Osteoblast (primary cell): ENCODE measurements at regions not wholly inside any gene's neighbourhood (a gene's known extent, or its start where the extent isn't known, plus 50 kb on each side); places are given as distances from the start of the nearest gene placed in this dataset.

ENCODE experiments used
- DNase-seq: peaks from one replicate; pipeline ENCODE4 v3.0.0; 2011; ENCODE audit warnings: low spot score, mixed read lengths; ENCODE audit not compliant: insufficient read length; ENCODE audit errors: missing footprints
- H2AFZ ChIP-seq: 2 replicates; pipeline ENCODE4 v1.6.0; 2011; ENCODE audit warnings: mild to moderate bottlenecking, low read length
- H3K27ac ChIP-seq: 2 replicates; pipeline ENCODE4 v1.5.1; 2011; ENCODE audit warnings: mild to moderate bottlenecking, low read depth, low read length, moderate library complexity
- H3K27me3 ChIP-seq: 2 replicates; pipeline ENCODE4 v1.6.0; 2012; ENCODE audit warnings: mild to moderate bottlenecking, control low read depth, inconsistent platforms, low read length, moderate library complexity; ENCODE audit not compliant: insufficient read depth
- H3K36me3 ChIP-seq: 2 replicates; pipeline ENCODE4 v1.5.1; 2011; ENCODE audit warnings: mild to moderate bottlenecking, low read length, control low read depth, moderate library complexity; ENCODE audit not compliant: insufficient read depth
- H3K4me1 ChIP-seq: 2 replicates; pipeline ENCODE4 v1.5.1; 2011; ENCODE audit warnings: mild to moderate bottlenecking, low read length, control low read depth, moderate library complexity; ENCODE audit not compliant: insufficient read depth
- H3K4me2 ChIP-seq: 2 replicates; pipeline ENCODE4 v1.6.0; 2011; ENCODE audit warnings: mild to moderate bottlenecking, low read length; ENCODE audit not compliant: insufficient read depth
- H3K4me3 ChIP-seq: fragments of 200-600 bp; sonication (generic); 3 replicates; pipeline ENCODE4 v1.5.1; 2012; ENCODE audit warnings: mild to moderate bottlenecking, low read length, inconsistent platforms; ENCODE audit not compliant: insufficient read depth
- H3K79me2 ChIP-seq: 2 replicates; pipeline ENCODE4 v1.6.0; 2012; ENCODE audit warnings: mild to moderate bottlenecking, low read length, control low read depth, inconsistent platforms; ENCODE audit not compliant: insufficient read depth
- H3K9me3 ChIP-seq: 2 replicates; pipeline ENCODE4 v1.5.1; 2011; ENCODE audit warnings: low read depth, low read length, control low read depth
- H4K20me1 ChIP-seq: 2 replicates; pipeline ENCODE4 v1.6.0; 2012; ENCODE audit warnings: mild to moderate bottlenecking, low read length, control low read depth; ENCODE audit not compliant: insufficient read depth
- CTCF ChIP-seq: IDR thresholded peaks from 2 replicates; pipeline ENCODE4 v1.5.1; 2011; ENCODE audit warnings: mild to moderate bottlenecking, low read depth, low read length, moderate library complexity; ENCODE audit errors: extremely low read depth

- Histone ChIP-seq H3K4me2 (no peak overlapping the region), H3K4me1 (no peaks in the 10 kb centered on the region), H3K36me3 (no peaks in the 10 kb centered on the region), H3K79me2 (no peaks in the 10 kb centered on the region), H4K20me1 (no peaks in the 10 kb centered on the region), H3K4me3 (no peak overlapping the region), H2AFZ (no peak overlapping the region), H3K27ac (no peak overlapping the region), H3K9me3 (no peaks in the 10 kb centered on the region), H3K27me3 (no peaks in the 10 kb centered on the region)
- no peak for TF ChIP-seq CTCF
- DNase-seq = no peak
Measured at GRCh38 chr4:31411565-31411964, 691.4 kb downstream of the PCDH7 start.

DNA sequence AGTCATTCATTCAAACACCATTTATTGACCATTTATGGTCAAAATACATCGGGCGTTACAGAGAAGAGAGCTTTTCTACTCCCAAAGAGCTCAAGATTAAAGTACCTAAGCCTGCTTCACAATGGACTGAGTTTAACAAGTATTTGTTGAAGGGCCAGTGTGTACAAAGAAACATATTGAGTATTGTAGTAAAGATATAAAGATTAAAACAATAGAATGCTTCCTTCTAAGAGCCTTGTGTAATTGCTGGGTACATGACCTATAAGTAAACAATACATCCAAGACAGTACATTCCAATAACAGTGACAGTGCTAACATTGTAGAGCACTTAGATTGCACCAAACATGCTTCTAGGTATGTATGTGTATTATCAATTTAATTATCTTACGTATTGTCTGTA, 695.5 kb downstream of the PCDH7 start:
- Histone ChIP-seq H3K27me3 (no peaks in the 10 kb centered on the region), H3K27ac (no peak overlapping the region), H2AFZ (no peak overlapping the region), H3K4me1 (no peaks in the 10 kb centered on the region), H4K20me1 (no peaks in the 10 kb centered on the region), H3K36me3 (no peaks in the 10 kb centered on the region), H3K4me3 (no peak overlapping the region), H3K4me2 (no peak overlapping the region), H3K79me2 (no peaks in the 10 kb centered on the region), H3K9me3 (no peaks in the 10 kb centered on the region)
- TF ChIP-seq CTCF = no peak
- DNase-seq = no peak

DNA sequence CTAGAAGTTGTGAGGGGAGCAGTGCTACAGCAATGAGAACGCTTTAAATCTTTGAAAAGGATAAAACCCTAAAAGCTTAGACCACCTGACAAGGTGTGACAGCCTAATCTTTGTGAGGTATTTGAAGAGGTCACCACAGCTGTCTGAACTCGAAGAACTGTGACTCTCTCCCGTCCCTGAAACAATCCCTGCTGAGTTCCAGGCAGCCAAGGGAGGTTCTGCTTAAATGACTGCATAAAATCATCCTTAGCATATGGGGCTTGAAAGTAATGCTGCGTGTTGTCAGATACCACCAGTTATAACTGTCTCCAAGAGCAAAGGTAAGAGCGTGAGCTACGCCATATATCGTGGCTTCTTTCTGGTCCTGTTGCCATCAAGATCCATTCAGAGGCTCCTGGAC, 696.3 kb downstream of the PCDH7 start:
- Histone ChIP-seq H3K9me3 (no peaks in the 10 kb centered on the region), H3K4me2 (no peak overlapping the region), H3K27ac (no peak overlapping the region), H2AFZ (no peak overlapping the region), H3K27me3 (no peaks in the 10 kb centered on the region), H4K20me1 (no peaks in the 10 kb centered on the region), H3K4me1 (no peaks in the 10 kb centered on the region), H3K36me3 (no peaks in the 10 kb centered on the region), H3K79me2 (no peaks in the 10 kb centered on the region), H3K4me3 (no peak overlapping the region)
- DNase-seq = no peak
- no peak for TF ChIP-seq CTCF

GRCh38 chr4:31417040-31417439, 696.9 kb downstream of the PCDH7 start:
- no peak overlapping the region for H3K4me3 ChIP-seq
- H3K36me3 ChIP-seq = no peaks in the 10 kb centered on the region
- no peaks in the 10 kb centered on the region for H3K9me3 ChIP-seq
- no peaks in the 10 kb centered on the region for H3K79me2 ChIP-seq
- no peaks in the 10 kb centered on the region for H4K20me1 ChIP-seq
- no peaks in the 10 kb centered on the region for H3K27me3 ChIP-seq
- no peaks in the 10 kb centered on the region for H3K4me1 ChIP-seq
- H2AFZ ChIP-seq = no peak overlapping the region
- H3K4me2 ChIP-seq = no peak overlapping the region
- no peak for TF ChIP-seq CTCF
- H3K27ac ChIP-seq = no peak overlapping the region
- DNase-seq = no peak
